Hepatocyte (in vitro differentiated cells): ENCODE measurements at regions not wholly inside any gene's neighbourhood (a gene's known extent, or its start where the extent isn't known, plus 50 kb on each side); places are given as distances from the start of the nearest gene placed in this dataset.

Experiments used
- DNase-seq: peaks from one replicate; pipeline ENCODE4 v3.0.0-alpha.2; 2016; ENCODE audit warnings: low spot score
- H2AFZ ChIP-seq: fragments of 200-600 bp; sonication (generic); 2 replicates; pipeline ENCODE4 v1.6.0; 2016; ENCODE audit warnings: antibody characterized with exemption, mild to moderate bottlenecking
- H3K27ac ChIP-seq: fragments of 200-600 bp; sonication (generic); 2 replicates; pipeline ENCODE4 v1.5.1; 2016; ENCODE audit warnings: mild to moderate bottlenecking
- H3K27me3 ChIP-seq: fragments of 200-600 bp; sonication (generic); 2 replicates; pipeline ENCODE4 v1.6.1; 2016
- H3K36me3 ChIP-seq: fragments of 200-600 bp; sonication (generic); replicated peaks from 2 replicates; pipeline ENCODE4 v1.5.1; 2016; ENCODE audit warnings: low read depth; ENCODE audit not compliant: insufficient read depth
- H3K4me1 ChIP-seq: fragments of 200-600 bp; sonication (generic); 2 replicates; pipeline ENCODE4 v1.5.1; 2016; ENCODE audit warnings: mild to moderate bottlenecking, moderate library complexity; ENCODE audit not compliant: insufficient read depth
- H3K4me2 ChIP-seq: fragments of 200-600 bp; sonication (generic); 2 replicates; pipeline ENCODE4 v1.6.0; 2016
- H3K4me3 ChIP-seq: fragments of 200-600 bp; sonication (generic); 2 replicates; pipeline ENCODE4 v1.5.1; 2016; ENCODE audit warnings: mild to moderate bottlenecking
- H3K79me2 ChIP-seq: fragments of 200-600 bp; sonication (generic); 2 replicates; pipeline ENCODE4 v1.6.0; 2017; ENCODE audit warnings: mild to moderate bottlenecking
- H3K9me2 ChIP-seq: fragments of 200-600 bp; sonication (generic); replicated peaks from 2 replicates; pipeline ENCODE4 v1.6.0; 2017; ENCODE audit warnings: mild to moderate bottlenecking; ENCODE audit not compliant: insufficient read depth
- H3K9me3 ChIP-seq: fragments of 200-600 bp; sonication (generic); 2 replicates; pipeline ENCODE4 v1.5.1; 2016; ENCODE audit warnings: low read depth, mild to moderate bottlenecking
- H4K20me1 ChIP-seq: fragments of 200-600 bp; sonication (generic); 2 replicates; pipeline ENCODE4 v1.6.0; 2016; ENCODE audit warnings: mild to moderate bottlenecking; ENCODE audit not compliant: insufficient read depth, poor library complexity, severe bottlenecking
- EZH2 ChIP-seq: fragments of 200-600 bp; sonication (generic); IDR thresholded peaks from 2 replicates; pipeline ENCODE4 v1.6.1; 2016; ENCODE audit warnings: antibody characterized with exemption, mild to moderate bottlenecking, borderline replicate concordance
- EZH2phosphoT487 ChIP-seq: fragments of 200-600 bp; sonication (generic); IDR thresholded peaks from one replicate; pipeline ENCODE4 v1.6.1; 2018; ENCODE audit warnings: antibody characterized with exemption, mild to moderate bottlenecking, low read depth, moderate library complexity; ENCODE audit not compliant: unreplicated experiment, severe bottlenecking
- WGBS: methylation state at CpG from one replicate; pipeline ENCODE4 v1.1.6; 2016; ENCODE audit warnings: low lambda C conversion rate; ENCODE audit errors: missing lambda C conversion rate; 5-methylcytosine and 5-hydroxymethylcytosine counted together
- TF ChIP-seq, protein P1 (sequence below): fragments of 200-600 bp; sonication (generic); IDR thresholded peaks from 2 replicates; pipeline ENCODE4 v1.5.1; 2016; ENCODE audit warnings: antibody characterized with exemption, mild to moderate bottlenecking; ENCODE audit not compliant: poor library complexity

DNA sequence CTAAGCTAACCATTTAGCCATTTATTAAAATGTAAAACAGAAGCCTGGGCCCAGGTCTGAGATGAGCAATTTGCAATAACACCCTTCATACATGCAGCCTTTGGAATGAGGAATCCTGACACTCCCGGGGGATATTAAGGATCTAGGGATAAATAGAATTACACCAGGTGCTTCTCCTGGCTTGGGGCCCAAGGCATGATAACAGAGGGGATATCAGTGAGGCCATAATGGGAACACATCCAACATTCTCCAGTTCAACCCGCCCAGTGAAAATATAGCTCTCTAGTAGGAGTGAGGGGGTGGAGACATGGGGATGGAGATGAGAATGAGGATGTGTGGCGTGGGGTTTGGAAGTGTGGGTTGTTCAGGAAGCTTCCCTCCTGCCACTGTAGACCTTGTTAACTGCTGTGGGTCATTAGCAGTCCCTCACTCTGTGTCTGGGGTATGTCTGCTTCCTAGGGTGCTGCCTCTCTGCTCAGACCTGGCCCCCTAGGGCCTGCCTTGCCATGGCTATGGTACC, 57.9 kb upstream of the KANK4 start:
- TF ChIP-seq EZH2 (no peak), EZH2phosphoT487 (no peak)
- TF ChIP-seq, protein P1, sequence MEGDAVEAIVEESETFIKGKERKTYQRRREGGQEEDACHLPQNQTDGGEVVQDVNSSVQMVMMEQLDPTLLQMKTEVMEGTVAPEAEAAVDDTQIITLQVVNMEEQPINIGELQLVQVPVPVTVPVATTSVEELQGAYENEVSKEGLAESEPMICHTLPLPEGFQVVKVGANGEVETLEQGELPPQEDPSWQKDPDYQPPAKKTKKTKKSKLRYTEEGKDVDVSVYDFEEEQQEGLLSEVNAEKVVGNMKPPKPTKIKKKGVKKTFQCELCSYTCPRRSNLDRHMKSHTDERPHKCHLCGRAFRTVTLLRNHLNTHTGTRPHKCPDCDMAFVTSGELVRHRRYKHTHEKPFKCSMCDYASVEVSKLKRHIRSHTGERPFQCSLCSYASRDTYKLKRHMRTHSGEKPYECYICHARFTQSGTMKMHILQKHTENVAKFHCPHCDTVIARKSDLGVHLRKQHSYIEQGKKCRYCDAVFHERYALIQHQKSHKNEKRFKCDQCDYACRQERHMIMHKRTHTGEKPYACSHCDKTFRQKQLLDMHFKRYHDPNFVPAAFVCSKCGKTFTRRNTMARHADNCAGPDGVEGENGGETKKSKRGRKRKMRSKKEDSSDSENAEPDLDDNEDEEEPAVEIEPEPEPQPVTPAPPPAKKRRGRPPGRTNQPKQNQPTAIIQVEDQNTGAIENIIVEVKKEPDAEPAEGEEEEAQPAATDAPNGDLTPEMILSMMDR: no peak
- Histone ChIP-seq H3K4me3 (no peak overlapping the region), H3K27me3 (no peaks in the 10 kb centered on the region), H3K79me2 (no peaks in the 10 kb centered on the region), H3K27ac (no peak overlapping the region), H3K9me2 (no peaks in the 10 kb centered on the region), H4K20me1 (no peaks in the 10 kb centered on the region), H3K4me2 (no peak overlapping the region), H3K36me3 (no peaks in the 10 kb centered on the region), H2AFZ (no peak overlapping the region), H3K4me1 (no peaks in the 10 kb centered on the region), H3K9me3 (no peaks in the 10 kb centered on the region)
- DNase-seq: no peak
- 96% methylated on average over 3 of the region's 3 CpGs for WGBS

DNA sequence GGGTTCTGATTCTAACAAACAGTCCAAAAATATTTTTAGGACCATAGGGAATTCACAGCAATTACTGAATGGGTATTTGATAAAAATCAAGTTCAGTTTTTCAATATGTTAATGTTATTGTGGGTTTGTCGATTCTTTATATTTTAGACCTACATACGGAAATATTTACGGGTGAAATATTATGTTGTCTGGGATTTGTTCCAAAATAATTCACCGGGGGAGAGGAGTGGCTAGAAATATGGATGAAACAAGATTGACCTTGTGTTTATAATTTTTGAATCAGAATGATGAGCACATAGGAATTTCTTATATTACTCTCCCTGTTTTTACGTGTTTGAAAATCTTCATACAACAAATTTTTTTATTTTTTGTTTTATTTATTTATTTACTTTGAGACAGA, 56.7 kb upstream of the USP1 start:
- H3K9me2 ChIP-seq: no peaks in the 10 kb centered on the region
- peaks cover 9% of the 10 kb centered on the region for H3K4me1 ChIP-seq
- H3K4me3 ChIP-seq: no peak overlapping the region
- H4K20me1 ChIP-seq: no peaks in the 10 kb centered on the region
- no peak overlapping the region for H2AFZ ChIP-seq
- no peaks in the 10 kb centered on the region for H3K27me3 ChIP-seq
- H3K9me3 ChIP-seq: no peaks in the 10 kb centered on the region
- H3K4me2 ChIP-seq: no peak overlapping the region
- no peak for TF ChIP-seq EZH2
- no peak for TF ChIP-seq EZH2phosphoT487
- TF ChIP-seq, protein P1: no peak
- DNase-seq: no peak
- no peak overlapping the region for H3K27ac ChIP-seq
- WGBS: 95% methylated on average over 5 of the region's 5 CpGs
- no peaks in the 10 kb centered on the region for H3K36me3 ChIP-seq
- H3K79me2 ChIP-seq: no peaks in the 10 kb centered on the region

DNA sequence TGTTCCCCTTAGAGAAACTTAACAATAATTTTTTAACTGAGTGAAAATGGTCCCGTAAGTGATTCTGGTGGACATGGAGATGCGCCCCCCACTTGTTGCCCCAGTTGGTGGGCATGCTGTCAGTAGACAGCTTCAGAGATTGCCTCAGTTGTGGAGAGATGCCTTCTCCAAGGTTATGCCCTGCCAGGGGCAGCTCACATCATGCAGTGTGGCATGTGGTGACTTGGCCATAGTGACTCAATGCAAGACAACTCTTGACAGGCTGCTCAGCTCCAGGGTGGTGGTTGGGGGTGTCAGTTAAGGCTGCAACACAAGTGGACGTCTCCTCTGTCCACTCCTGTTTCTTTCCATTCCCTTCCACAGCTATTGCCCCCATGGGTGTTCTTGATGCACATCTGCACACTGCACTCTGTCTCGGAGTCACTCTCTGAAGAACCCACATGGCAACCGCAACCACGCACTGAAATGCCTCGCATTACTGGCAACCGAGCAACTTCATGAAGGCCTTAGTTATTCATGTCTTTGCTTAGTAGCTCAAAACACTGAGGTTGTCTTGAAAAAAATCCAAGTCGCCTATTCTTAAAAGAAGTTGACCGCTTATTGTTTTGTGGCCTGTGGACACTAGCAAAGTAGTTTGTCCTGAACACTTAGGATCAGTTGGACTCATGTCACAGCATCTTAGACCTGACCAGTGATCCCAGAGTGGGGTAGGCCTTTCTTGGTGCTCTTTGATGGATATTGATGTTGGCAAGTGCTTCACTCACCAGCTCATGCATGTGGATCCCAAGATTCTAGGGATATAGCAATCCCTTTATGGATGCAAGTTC, 54.8 kb upstream of the USP1 start:
- 98% methylated on average over 10 of the region's 10 CpGs for WGBS
- no peaks in the 10 kb centered on the region for H3K36me3 ChIP-seq
- no peak for TF ChIP-seq EZH2phosphoT487
- TF ChIP-seq EZH2: no peak
- TF ChIP-seq, protein P1: no peak
- H3K9me2 ChIP-seq: no peaks in the 10 kb centered on the region
- H2AFZ ChIP-seq: no peak overlapping the region
- H3K4me2 ChIP-seq: no peak overlapping the region
- H3K4me1 ChIP-seq: peaks cover 23% of the 10 kb centered on the region
- H4K20me1 ChIP-seq: no peaks in the 10 kb centered on the region
- no peak for DNase-seq
- H3K27me3 ChIP-seq: no peaks in the 10 kb centered on the region
- H3K27ac ChIP-seq: no peak overlapping the region
- no peaks in the 10 kb centered on the region for H3K9me3 ChIP-seq
- no peak overlapping the region for H3K4me3 ChIP-seq
- H3K79me2 ChIP-seq: no peaks in the 10 kb centered on the region
